Bronchial epithelial cell (primary cell): ENCODE measurements at regions not wholly inside any gene's neighbourhood (a gene's known extent, or its start where the extent isn't known, plus 50 kb on each side); places are given as distances from the start of the nearest gene placed in this dataset.

Experiments
- DNase-seq: peaks from one replicate; pipeline ENCODE4 v3.0.0-alpha.2; 2010; ENCODE audit warnings: low read depth
- FAIRE-seq: peaks from 2 replicates; lab custom pipeline; 2011; peaks lifted over from hg19 to GRCh38; lab: Jason Lieb, UNC
- H3K27me3 ChIP-seq: 2 replicates; pipeline ENCODE4 v1.5.1; 2011; ENCODE audit warnings: low read length; ENCODE audit not compliant: control insufficient read depth, insufficient read depth
- H3K36me3 ChIP-seq: 2 replicates; pipeline ENCODE4 v1.5.1; 2011; ENCODE audit warnings: low read length; ENCODE audit not compliant: control insufficient read depth, insufficient read depth
- H3K4me3 ChIP-seq: 2 replicates; pipeline ENCODE4 v1.5.1; 2011; ENCODE audit warnings: mild to moderate bottlenecking, low read depth, low read length, control low read depth
- TF ChIP-seq, protein P1 (sequence below): IDR thresholded peaks from 2 replicates; pipeline ENCODE4 v1.5.1; 2011; ENCODE audit warnings: mild to moderate bottlenecking, moderate library complexity, low read length, control low read depth, inconsistent platforms; ENCODE audit not compliant: insufficient read depth, severe bottlenecking

GRCh38 chr18:44450226-44450625 is 230.5 kb upstream of the SETBP1 start:
- TF ChIP-seq, protein P1, sequence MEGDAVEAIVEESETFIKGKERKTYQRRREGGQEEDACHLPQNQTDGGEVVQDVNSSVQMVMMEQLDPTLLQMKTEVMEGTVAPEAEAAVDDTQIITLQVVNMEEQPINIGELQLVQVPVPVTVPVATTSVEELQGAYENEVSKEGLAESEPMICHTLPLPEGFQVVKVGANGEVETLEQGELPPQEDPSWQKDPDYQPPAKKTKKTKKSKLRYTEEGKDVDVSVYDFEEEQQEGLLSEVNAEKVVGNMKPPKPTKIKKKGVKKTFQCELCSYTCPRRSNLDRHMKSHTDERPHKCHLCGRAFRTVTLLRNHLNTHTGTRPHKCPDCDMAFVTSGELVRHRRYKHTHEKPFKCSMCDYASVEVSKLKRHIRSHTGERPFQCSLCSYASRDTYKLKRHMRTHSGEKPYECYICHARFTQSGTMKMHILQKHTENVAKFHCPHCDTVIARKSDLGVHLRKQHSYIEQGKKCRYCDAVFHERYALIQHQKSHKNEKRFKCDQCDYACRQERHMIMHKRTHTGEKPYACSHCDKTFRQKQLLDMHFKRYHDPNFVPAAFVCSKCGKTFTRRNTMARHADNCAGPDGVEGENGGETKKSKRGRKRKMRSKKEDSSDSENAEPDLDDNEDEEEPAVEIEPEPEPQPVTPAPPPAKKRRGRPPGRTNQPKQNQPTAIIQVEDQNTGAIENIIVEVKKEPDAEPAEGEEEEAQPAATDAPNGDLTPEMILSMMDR, result no peak
- Histone ChIP-seq H3K4me3 (no peak overlapping the region), H3K36me3 (no peaks in the 10 kb centered on the region), H3K27me3 (no peaks in the 10 kb centered on the region)
- no peak for DNase-seq
- no peak for FAIRE-seq

DNA sequence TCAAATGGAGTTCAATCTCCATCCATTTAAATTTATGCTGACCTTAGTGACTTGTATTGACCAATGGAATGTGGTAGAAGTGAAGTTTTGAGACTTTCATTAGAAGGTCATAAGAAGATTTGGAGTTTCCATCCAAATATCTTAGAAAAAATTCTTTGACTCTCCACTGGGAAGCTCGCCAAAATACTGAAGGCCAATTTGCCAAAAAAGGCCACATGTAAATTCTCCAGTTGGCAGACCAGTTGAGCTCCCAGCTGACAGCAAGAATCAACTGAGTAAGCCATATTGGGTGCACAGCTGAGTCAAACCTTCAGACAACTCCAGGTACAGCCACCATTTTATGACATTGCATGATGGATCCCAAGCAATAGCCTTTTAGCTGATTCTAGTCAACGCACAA is 228.3 kb upstream of the SETBP1 start:
- no peak for FAIRE-seq

DNA sequence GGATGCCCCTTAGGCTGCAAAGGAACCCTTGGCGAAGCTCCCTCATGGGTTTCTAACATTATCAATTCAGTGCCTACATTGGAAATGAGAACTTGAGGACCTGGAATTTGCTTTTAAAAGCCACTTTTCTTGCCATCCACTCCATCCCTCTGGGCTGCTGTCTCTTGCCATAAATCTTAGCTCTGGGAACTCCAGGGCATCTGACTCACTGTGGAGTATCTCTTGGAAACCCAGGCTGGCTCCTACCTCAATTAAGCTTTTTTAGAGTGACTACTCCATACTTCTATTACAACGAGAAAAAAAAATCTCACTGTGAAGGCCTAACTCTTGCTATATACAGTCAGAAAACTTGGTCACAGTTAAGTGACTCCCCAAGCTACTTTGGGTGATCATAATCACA is 227.2 kb upstream of the SETBP1 start:
- H3K4me3 ChIP-seq, result no peak overlapping the region
- FAIRE-seq (no peak), DNase-seq (no peak)
- H3K27me3 ChIP-seq, result no peaks in the 10 kb centered on the region
- TF ChIP-seq, protein P1, result no peak
- H3K36me3 ChIP-seq, result no peaks in the 10 kb centered on the region

More for the DNA sequence above, 228.3 kb upstream of the SETBP1 start:
- DNase-seq, result no peak
- TF ChIP-seq, protein P1, result no peak
- Histone ChIP-seq H3K36me3 (no peaks in the 10 kb centered on the region), H3K4me3 (no peak overlapping the region), H3K27me3 (no peaks in the 10 kb centered on the region)

DNA sequence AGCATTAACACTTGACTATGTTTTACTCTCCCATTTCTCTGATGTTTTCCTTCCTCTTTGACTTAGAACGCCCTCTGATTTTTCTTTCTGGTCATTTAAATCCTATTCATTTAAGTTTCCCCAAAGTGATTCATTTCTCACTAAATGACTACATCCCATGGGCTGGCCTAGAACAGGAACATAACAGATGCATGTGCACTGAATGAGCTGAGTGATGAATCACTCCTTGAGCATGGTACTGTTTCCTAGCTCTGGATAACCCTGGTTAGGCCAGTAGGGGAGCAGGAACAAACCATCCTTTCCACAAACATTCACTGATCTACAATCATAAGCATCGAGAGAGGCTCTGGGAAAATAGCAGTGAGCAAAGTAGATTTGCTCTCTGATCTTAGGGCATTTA is 221.9 kb upstream of the SETBP1 start:
- Histone ChIP-seq H3K27me3 (no peaks in the 10 kb centered on the region), H3K4me3 (no peak overlapping the region), H3K36me3 (no peaks in the 10 kb centered on the region)
- DNase-seq, result peak; percentile 92
- TF ChIP-seq, protein P1, result peak; percentile 8
- peak; percentile 76 for FAIRE-seq

- Histone ChIP-seq H3K4me3 (no peak overlapping the region), H3K27me3 (no peaks in the 10 kb centered on the region), H3K36me3 (no peaks in the 10 kb centered on the region)
- TF ChIP-seq, protein P1, result no peak
- FAIRE-seq (no peak), DNase-seq (peak; percentile 63)
Observed at GRCh38 chr18:44464398-44465180, 216.1 kb upstream of the SETBP1 start.
